NCI-H510A treated with DMSO at 0.1 percent for 48 hours (cell line): ENCODE measurements at regions not wholly inside any gene's neighbourhood (a gene's known extent, or its start where the extent isn't known, plus 50 kb on each side); places are given as distances from the start of the nearest gene placed in this dataset.
"Not testable (repeated sequence)": the region's sequence is repeated elsewhere in the genome, so short reads cannot be mapped to it uniquely, and the experiment has no call there.

Source experiments
- DNase-seq: peaks from one replicate; lab custom pipeline; 2025; lab: John Stamatoyannopoulos, UW

GRCh38 chr1:163999131-163999530 lies 559.9 kb upstream of the PBX1 start:
- DNase-seq, result no peak

- not testable (repeated sequence) for DNase-seq
These were observed 552.8 kb upstream of the PBX1 start for GRCh38 chr1:164006186-164006585.

GRCh38 chr1:164006621-164007020 lies 552.4 kb upstream of the PBX1 start:
- DNase-seq, result no peak

- DNase-seq, result no peak
These were observed 541.7 kb upstream of the PBX1 start for GRCh38 chr1:164017239-164017638.

GRCh38 chr1:164020391-164020790 lies 538.6 kb upstream of the PBX1 start:
- DNase-seq, result no peak

GRCh38 chr1:164021813-164022212 lies 537.2 kb upstream of the PBX1 start:
- no peak for DNase-seq

GRCh38 chr1:164033782-164034181 lies 525.2 kb upstream of the PBX1 start:
- no peak for DNase-seq

- no peak for DNase-seq
These were observed 518.2 kb upstream of the PBX1 start for GRCh38 chr1:164040754-164041153.

- no peak for DNase-seq
These were observed 507.2 kb upstream of the PBX1 start for GRCh38 chr1:164051782-164052181.

GRCh38 chr1:164054331-164054730 lies 504.7 kb upstream of the PBX1 start:
- DNase-seq, result no peak

GRCh38 chr1:164058198-164058597 lies 500.8 kb upstream of the PBX1 start:
- no peak for DNase-seq

GRCh38 chr1:164061528-164061927 lies 497.5 kb upstream of the PBX1 start:
- DNase-seq, result no peak

- no peak for DNase-seq
These were observed 494.5 kb upstream of the PBX1 start for GRCh38 chr1:164064501-164064900.

- DNase-seq, result no peak
These were observed 487.7 kb upstream of the PBX1 start for GRCh38 chr1:164071288-164071687.

GRCh38 chr1:164086832-164087231 lies 472.2 kb upstream of the PBX1 start:
- no peak for DNase-seq

GRCh38 chr1:164087906-164088453 lies 471.0 kb upstream of the PBX1 start:
- DNase-seq, result no peak

GRCh38 chr1:164092603-164093353 lies 466.2 kb upstream of the PBX1 start:
- no peak for DNase-seq

- no peak for DNase-seq
These were observed 465.4 kb upstream of the PBX1 start for GRCh38 chr1:164093543-164093942.

- no peak for DNase-seq
These were observed 457.2 kb upstream of the PBX1 start for GRCh38 chr1:164101802-164102201.

- no peak for DNase-seq
These were observed 427.0 kb upstream of the PBX1 start for GRCh38 chr1:164131949-164132348.

- DNase-seq, result no peak
These were observed 421.6 kb upstream of the PBX1 start for GRCh38 chr1:164137273-164137925.

- DNase-seq, result no peak
These were observed 417.2 kb upstream of the PBX1 start for GRCh38 chr1:164141797-164142196.

GRCh38 chr1:164154622-164155021 lies 404.4 kb upstream of the PBX1 start:
- DNase-seq, result no peak
